GM13976 (cell line): ENCODE measurements at regions not wholly inside any gene's neighbourhood (a gene's known extent, or its start where the extent isn't known, plus 50 kb on each side); places are given as distances from the start of the nearest gene placed in this dataset.
"Not testable (repeated sequence)": the region's sequence is repeated elsewhere in the genome, so short reads cannot be mapped to it uniquely, and the experiment has no call there.

Source experiments
- DNase-seq: peaks from one replicate; pipeline ENCODE4 v3.0.0; 2012; ENCODE audit warnings: low spot score
- in situ Hi-C: fragments of 300-500 bp; cut with MboI; formaldehyde crosslinking; loops from one replicate; pipeline ENCODE4 v1.12.0; 2022; ENCODE audit warnings: low sequenced_read_pairs, mixed read lengths, inconsistent platforms; ENCODE audit not compliant: unreplicated experiment
- TF ChIP-seq, protein P1 (sequence below): IDR thresholded peaks from 2 replicates; pipeline ENCODE4 v1.5.1; 2012; ENCODE audit warnings: borderline replicate concordance, mild to moderate bottlenecking; ENCODE audit not compliant: insufficient read depth; ENCODE audit errors: extremely low read depth, missing control alignments, control extremely low read depth

- TF ChIP-seq, protein P1, sequence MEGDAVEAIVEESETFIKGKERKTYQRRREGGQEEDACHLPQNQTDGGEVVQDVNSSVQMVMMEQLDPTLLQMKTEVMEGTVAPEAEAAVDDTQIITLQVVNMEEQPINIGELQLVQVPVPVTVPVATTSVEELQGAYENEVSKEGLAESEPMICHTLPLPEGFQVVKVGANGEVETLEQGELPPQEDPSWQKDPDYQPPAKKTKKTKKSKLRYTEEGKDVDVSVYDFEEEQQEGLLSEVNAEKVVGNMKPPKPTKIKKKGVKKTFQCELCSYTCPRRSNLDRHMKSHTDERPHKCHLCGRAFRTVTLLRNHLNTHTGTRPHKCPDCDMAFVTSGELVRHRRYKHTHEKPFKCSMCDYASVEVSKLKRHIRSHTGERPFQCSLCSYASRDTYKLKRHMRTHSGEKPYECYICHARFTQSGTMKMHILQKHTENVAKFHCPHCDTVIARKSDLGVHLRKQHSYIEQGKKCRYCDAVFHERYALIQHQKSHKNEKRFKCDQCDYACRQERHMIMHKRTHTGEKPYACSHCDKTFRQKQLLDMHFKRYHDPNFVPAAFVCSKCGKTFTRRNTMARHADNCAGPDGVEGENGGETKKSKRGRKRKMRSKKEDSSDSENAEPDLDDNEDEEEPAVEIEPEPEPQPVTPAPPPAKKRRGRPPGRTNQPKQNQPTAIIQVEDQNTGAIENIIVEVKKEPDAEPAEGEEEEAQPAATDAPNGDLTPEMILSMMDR = no peak
- in situ Hi-C loops = no loop called here
- no peak for DNase-seq
These were observed 470.8 kb upstream of the ZNF337 start for GRCh38 chr20:26167499-26167898.

GRCh38 chr20:26163890-26164289, 467.2 kb upstream of the ZNF337 start:
- TF ChIP-seq, protein P1 = no peak
- DNase-seq = no peak
- in situ Hi-C loops = no loop called here

DNA sequence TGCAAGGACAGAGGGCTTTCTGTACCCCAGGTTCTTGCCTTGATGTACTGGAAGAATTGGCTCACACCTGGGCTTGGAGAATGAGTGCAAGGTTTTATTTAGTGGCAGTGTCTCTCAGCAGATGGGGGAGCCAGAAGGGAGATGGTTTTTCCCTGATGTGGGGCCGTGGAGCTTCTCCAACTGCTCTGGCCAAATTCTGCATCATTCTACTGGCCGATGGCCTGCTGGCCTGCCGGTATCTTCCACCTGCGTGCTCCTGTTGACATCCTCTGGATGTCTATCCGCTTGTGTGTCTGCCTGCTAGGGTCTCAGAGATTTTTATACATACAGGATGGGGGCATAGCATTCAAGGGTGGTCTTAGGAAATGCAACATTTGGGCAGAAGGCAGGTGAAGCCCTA, 466.5 kb upstream of the ZNF337 start:
- in situ Hi-C loops, DNase-seq: not testable (repeated sequence)

DNA sequence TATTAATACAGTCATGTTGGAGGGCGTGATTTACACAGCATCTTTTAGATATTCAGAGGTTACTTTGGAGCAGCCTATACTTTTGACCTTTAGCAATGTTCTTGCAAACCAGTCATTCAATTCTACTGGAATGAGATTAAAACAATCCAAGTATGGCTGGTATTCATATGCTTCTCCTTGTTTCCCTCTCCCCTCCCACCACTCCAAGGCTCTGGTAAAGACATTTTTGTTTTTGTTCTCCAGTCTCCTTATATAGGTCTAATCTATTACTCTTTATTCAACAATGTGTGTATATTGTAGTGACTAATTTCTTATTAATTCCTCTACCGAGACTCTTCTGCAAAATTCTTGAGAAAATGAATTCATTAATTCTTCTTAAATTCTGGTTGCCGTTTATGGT, 465.1 kb upstream of the ZNF337 start:
- DNase-seq, in situ Hi-C loops: not testable (repeated sequence)

DNA sequence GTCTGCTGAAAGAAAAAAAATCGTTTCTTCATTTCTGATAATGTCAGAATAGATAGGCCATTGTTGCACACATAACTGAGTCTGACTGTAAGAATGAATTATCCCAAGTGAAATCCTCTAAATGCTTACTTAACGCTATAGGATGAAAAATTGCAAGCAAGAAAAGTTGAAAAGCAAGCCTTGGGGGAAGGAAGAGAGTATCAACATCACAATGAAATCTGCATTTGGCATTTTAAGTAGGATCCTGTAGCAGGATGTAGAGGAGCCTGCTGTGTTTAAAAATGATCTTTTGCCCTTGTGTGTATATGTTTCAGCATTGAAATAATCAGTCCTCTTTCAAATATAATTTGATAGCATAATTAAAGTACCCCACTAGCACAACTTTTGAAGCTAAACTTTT, 464.3 kb upstream of the ZNF337 start:
- in situ Hi-C loops, DNase-seq: not testable (repeated sequence)

- in situ Hi-C loops = no loop called here
These were observed 457.6 kb upstream of the ZNF337 start for GRCh38 chr20:26154224-26154623.

DNA sequence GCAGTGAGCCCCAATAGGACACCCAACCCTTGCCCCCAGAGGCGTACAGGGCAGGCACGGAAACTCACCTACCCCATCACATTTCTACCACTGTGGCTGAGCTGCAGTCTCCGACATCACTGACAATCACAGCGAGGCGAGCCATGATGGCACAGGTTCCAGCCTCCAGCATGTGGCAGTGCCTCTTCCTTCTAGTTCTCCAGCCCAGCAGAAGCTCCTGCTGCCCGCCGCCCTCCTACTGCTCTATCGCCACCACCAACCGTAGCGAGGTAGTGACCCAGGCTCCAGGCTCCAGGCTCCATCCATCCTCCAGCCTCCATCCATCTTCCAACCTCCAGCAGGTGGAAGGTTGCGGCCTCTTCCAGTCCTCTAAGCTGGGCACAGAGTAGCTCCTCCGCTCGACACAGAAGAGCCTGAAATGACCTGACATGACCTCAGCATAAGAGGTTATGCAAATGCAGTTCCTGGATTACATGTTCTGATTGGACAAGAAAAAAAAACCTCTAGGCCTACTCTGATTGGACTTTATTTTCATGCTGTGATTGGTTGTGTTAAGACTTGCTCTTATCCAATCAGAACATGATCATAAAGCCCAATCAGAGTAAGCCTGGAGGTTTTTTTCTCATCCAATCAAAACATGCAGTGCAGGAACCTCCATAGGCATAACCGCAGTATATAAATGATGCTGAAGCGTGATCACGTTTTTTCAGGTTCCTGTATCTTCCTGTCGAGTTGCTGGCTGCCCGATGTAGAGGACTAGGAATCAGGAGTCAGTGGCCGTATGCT, 438.9 kb upstream of the ZNF337 start:
- in situ Hi-C loops = no loop called here
- no peak for DNase-seq

More at GRCh38 chr20:26154224-26154623, 457.6 kb upstream of the ZNF337 start:
- DNase-seq = no peak
- TF ChIP-seq, protein P1 = no peak

GRCh38 chr20:26134606-26135005, 438.0 kb upstream of the ZNF337 start:
- TF ChIP-seq, protein P1 = no peak
- in situ Hi-C loops = no loop called here
- DNase-seq = no peak

More for the DNA sequence above, 438.9 kb upstream of the ZNF337 start:
- TF ChIP-seq, protein P1 = no peak

DNA sequence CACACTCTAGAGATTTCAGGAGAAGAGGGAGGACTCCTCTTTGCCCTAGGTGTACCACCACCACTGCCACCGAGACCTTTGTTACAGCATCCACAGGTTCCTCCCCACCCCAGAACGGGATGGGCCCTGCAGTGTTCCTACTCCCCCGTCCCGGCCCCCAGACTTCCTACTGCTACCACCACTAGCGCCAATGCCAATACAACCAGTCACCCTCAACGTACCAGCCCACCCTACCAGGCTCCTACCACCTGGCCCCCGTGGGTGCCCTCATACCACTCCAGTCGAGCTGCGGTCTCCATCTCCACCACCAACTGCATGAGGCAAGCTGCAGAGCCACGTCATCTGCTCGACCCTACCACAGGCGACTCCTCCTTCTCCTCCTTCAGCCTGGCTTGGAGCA, 437.1 kb upstream of the ZNF337 start:
- in situ Hi-C loops, DNase-seq: not testable (repeated sequence)

- in situ Hi-C loops, DNase-seq: not testable (repeated sequence)
These were observed 424.3 kb upstream of the ZNF337 start for GRCh38 chr20:26120920-26121319.

- DNase-seq, in situ Hi-C loops: not testable (repeated sequence)
These were observed 397.8 kb upstream of the ZNF337 start for GRCh38 chr20:26094498-26094897.

- DNase-seq, in situ Hi-C loops: not testable (repeated sequence)
These were observed 395.3 kb upstream of the ZNF337 start for GRCh38 chr20:26091921-26092320.
